Gastrocnemius medialis (tissue), 4 donors: ENCODE measurements at regions not wholly inside any gene's neighbourhood (a gene's known extent, or its start where the extent isn't known, plus 50 kb on each side); places are given as distances from the start of the nearest gene placed in this dataset.

ENCODE experiments used
- ATAC-seq, 2 donors: fragments of 150-250 bp; one replicate each; pipeline ENCODE4 v1.9.1; 2016
- DNase-seq, 2 donors: peaks; one replicate each; pipeline ENCODE4 v3.0.0-alpha.2; 2019
- H3K27ac ChIP-seq, 4 donors: fragments of 200-600 bp; sonication (generic); 1 replicate in 1 of 4; 2 replicates in 3 of 4; pipeline ENCODE4 v1.5.1; 2016 to 2018; ENCODE audit warnings: mild to moderate bottlenecking in 2 of 4, moderate library complexity in 1 of 4
- H3K27me3 ChIP-seq, 3 donors: fragments of 200-600 bp; sonication (generic) in 2 of 3; 1 replicate in 1 of 3; 2 replicates in 2 of 3; pipeline versions ENCODE4 v1.5.1 to v1.6.0; 2016 to 2019; ENCODE audit warnings: mild to moderate bottlenecking in 1 of 3, moderate library complexity in 1 of 3
- H3K36me3 ChIP-seq, 2 donors: fragments of 200-600 bp; sonication (generic) in 1 of 2; one replicate each; pipeline ENCODE4 v1.5.1; 2017 to 2018
- H3K4me1 ChIP-seq, 2 donors: fragments of 200-600 bp; sonication (generic) in 1 of 2; one replicate each; pipeline ENCODE4 v1.5.1; 2016 to 2017; ENCODE audit warnings: mild to moderate bottlenecking in 2 of 2
- H3K4me3 ChIP-seq, 4 donors: fragments of 200-600 bp; sonication (generic) in 3 of 4; 1 replicate in 1 of 4; 2 replicates in 3 of 4; pipeline ENCODE4 v1.5.1; 2016 to 2019; ENCODE audit warnings: mild to moderate bottlenecking in 2 of 4
- H3K9me3 ChIP-seq, 3 donors: fragments of 200-600 bp; sonication (generic) in 2 of 3; 1 replicate in 1 of 3; 2 replicates in 2 of 3; pipeline ENCODE4 v1.5.1; 2016 to 2019
- CTCF ChIP-seq, 5 experiments: fragments of 450-650 bp in 3 of 5; fragments of 200-600 bp in 2 of 5; sonication (generic) in 2 of 5; IDR thresholded peaks in 4 of 5; conservative IDR thresholded peaks in 1 of 5; 1 replicate in 4 of 5; 2 replicates in 1 of 5; pipeline ENCODE4 v1.5.1; 2016 to 2019; ENCODE audit warnings: antibody characterized with exemption in 5 of 5, mild to moderate bottlenecking in 3 of 5, moderate library complexity in 3 of 5
- POLR2A ChIP-seq, 2 donors: fragments of 450-650 bp; IDR thresholded peaks; one replicate each; pipeline ENCODE4 v1.6.1; 2017; ENCODE audit warnings: antibody characterized with exemption in 2 of 2, mild to moderate bottlenecking in 2 of 2, moderate library complexity in 2 of 2
- in situ Hi-C, 4 donors: fragments of 200-750 bp; cut with MboI; loops; one replicate each; pipeline versions ENCODE4 v1.15.0 to v1.8.0; 2017; ENCODE audit warnings: low sequenced_read_pairs in 4 of 4
- intact Hi-C: fragments of 100-400 bp; cut with DNase I; formaldehyde crosslinking; loops from one replicate; pipeline ENCODE4 v1.15.1; 2023; ENCODE audit warnings: low total_unique reads

- Histone ChIP-seq H3K4me3 (no peak overlapping the region), H3K27me3 (no peaks in the 10 kb centered on the region), H3K27ac (no peak overlapping the region), H3K36me3 (no peaks in the 10 kb centered on the region), H3K4me1 (no peaks in the 10 kb centered on the region), H3K9me3 (no peaks in the 10 kb centered on the region)
- in situ Hi-C loops: no loop called here
- intact Hi-C loops: no loop called here
- TF ChIP-seq CTCF (IDR thresholded peaks at IDR 0.05 in 4 of 5, conservative IDR thresholded peaks at IDR 0.05 in 1 of 5): no peak
- TF ChIP-seq POLR2A (IDR thresholded peaks at IDR 0.05): no peak
- ATAC-seq (no peak), DNase-seq (no peak)
Observed at GRCh38 chrX:39576041-39576872, 521.5 kb downstream of the BCOR start.

GRCh38 chrX:39577206-39577984, 520.4 kb downstream of the BCOR start:
- Histone ChIP-seq H3K4me1 (no peaks in the 10 kb centered on the region), H3K36me3 (no peaks in the 10 kb centered on the region), H3K9me3 (no peaks in the 10 kb centered on the region), H3K4me3 (no peak overlapping the region), H3K27ac (no peak overlapping the region), H3K27me3 (no peaks in the 10 kb centered on the region)
- intact Hi-C loops: no loop called here
- ATAC-seq: no peak
- no peak for DNase-seq
- in situ Hi-C loops: no loop called here
- no peak for TF ChIP-seq POLR2A (IDR thresholded peaks at IDR 0.05)
- no peak for TF ChIP-seq CTCF (IDR thresholded peaks at IDR 0.05 in 4 of 5, conservative IDR thresholded peaks at IDR 0.05 in 1 of 5)

- peak in 1 of 2 donors; percentile 11 for DNase-seq
- in situ Hi-C loops (no loop called here), intact Hi-C loops (no loop called here)
- Histone ChIP-seq H3K36me3 (no peaks in the 10 kb centered on the region), H3K27me3 (no peaks in the 10 kb centered on the region), H3K9me3 (no peaks in the 10 kb centered on the region), H3K27ac (no peak overlapping the region), H3K4me3 (no peak overlapping the region), H3K4me1 (no peaks in the 10 kb centered on the region)
- no peak for TF ChIP-seq POLR2A (IDR thresholded peaks at IDR 0.05)
- no peak for ATAC-seq
Observed at GRCh38 chrX:39577985-39578869, 519.5 kb downstream of the BCOR start.

- no peak overlapping the region for H3K4me3 ChIP-seq
- H3K36me3 ChIP-seq: no peaks in the 10 kb centered on the region
- no peak for DNase-seq
- no peak overlapping the region for H3K27ac ChIP-seq
- H3K27me3 ChIP-seq: no peaks in the 10 kb centered on the region
- TF ChIP-seq CTCF (IDR thresholded peaks at IDR 0.05 in 4 of 5, conservative IDR thresholded peaks at IDR 0.05 in 1 of 5) (no peak), POLR2A (IDR thresholded peaks at IDR 0.05) (no peak)
- ATAC-seq: no peak
- intact Hi-C loops (no loop called here), in situ Hi-C loops (no loop called here)
- H3K9me3 ChIP-seq: no peaks in the 10 kb centered on the region
- no peaks in the 10 kb centered on the region for H3K4me1 ChIP-seq
Observed at GRCh38 chrX:39580043-39580442, 517.7 kb downstream of the BCOR start.
